OCI-M1 (cell line): ENCODE measurements at regions not wholly inside any gene's neighbourhood (a gene's known extent, or its start where the extent isn't known, plus 50 kb on each side); places are given as distances from the start of the nearest gene placed in this dataset.
"Not testable (repeated sequence)": the region's sequence is repeated elsewhere in the genome, so short reads cannot be mapped to it uniquely, and the experiment has no call there.

Experiments used
- DNase-seq: peaks from one replicate; lab custom pipeline; 2025; lab: John Stamatoyannopoulos, UW

GRCh38 chr9:12997009-12997408 lies 222.2 kb downstream of the LURAP1L start:
- peak; percentile 92 for DNase-seq

- peak; percentile 91 for DNase-seq
These were observed 227.3 kb downstream of the LURAP1L start for GRCh38 chr9:13001989-13002580.

- DNase-seq, result no peak
These were observed 227.9 kb downstream of the LURAP1L start for GRCh38 chr9:13002740-13003139.

GRCh38 chr9:13009871-13010270 lies 235.1 kb downstream of the LURAP1L start:
- DNase-seq, result no peak

- DNase-seq, result no peak
These were observed 239.4 kb downstream of the LURAP1L start for GRCh38 chr9:13013991-13014883.

GRCh38 chr9:13017260-13017659 lies 242.4 kb downstream of the LURAP1L start:
- DNase-seq, result no peak

GRCh38 chr9:13020146-13021040 lies 245.6 kb downstream of the LURAP1L start:
- DNase-seq, result no peak

- no peak for DNase-seq
These were observed 247.9 kb downstream of the LURAP1L start for GRCh38 chr9:13022756-13023155.

- DNase-seq, result no peak
These were observed 248.7 kb downstream of the LURAP1L start for GRCh38 chr9:13023498-13023897.

GRCh38 chr9:13026956-13027355 lies 252.1 kb downstream of the LURAP1L start:
- DNase-seq, result no peak

- DNase-seq, result no peak
These were observed 251.6 kb downstream of the MPDZ start for GRCh38 chr9:13027879-13028278.

GRCh38 chr9:13032585-13032984 lies 246.9 kb downstream of the MPDZ start:
- no peak for DNase-seq

GRCh38 chr9:13033959-13034693 lies 245.4 kb downstream of the MPDZ start:
- peak; percentile 100 for DNase-seq

GRCh38 chr9:13034694-13035002 lies 244.8 kb downstream of the MPDZ start:
- peak; percentile 97 for DNase-seq

GRCh38 chr9:13035822-13036221 lies 243.7 kb downstream of the MPDZ start:
- no peak for DNase-seq

GRCh38 chr9:13037808-13038207 lies 241.7 kb downstream of the MPDZ start:
- not testable (repeated sequence) for DNase-seq

- no peak for DNase-seq
These were observed 231.5 kb downstream of the MPDZ start for GRCh38 chr9:13047827-13048587.

GRCh38 chr9:13049223-13049622 lies 230.3 kb downstream of the MPDZ start:
- DNase-seq, result no peak

GRCh38 chr9:13053504-13053903 lies 226.0 kb downstream of the MPDZ start:
- DNase-seq, result no peak

GRCh38 chr9:13054389-13054788 lies 225.1 kb downstream of the MPDZ start:
- no peak for DNase-seq
